Vagina (tissue), 2 donors: ENCODE measurements at regions not wholly inside any gene's neighbourhood (a gene's known extent, or its start where the extent isn't known, plus 50 kb on each side); places are given as distances from the start of the nearest gene placed in this dataset.

Experiments
- DNase-seq, 2 donors: peaks; one replicate each; pipeline ENCODE4 v3.0.0-alpha.2; 2017; ENCODE audit errors: extremely low spot score in 2 of 2
- H3K27ac ChIP-seq: fragments of 200-600 bp; sonication (generic); one replicate; pipeline ENCODE4 v1.5.1; 2019
- H3K27me3 ChIP-seq: fragments of 200-600 bp; sonication (generic); one replicate; pipeline ENCODE4 v1.5.1; 2019
- H3K36me3 ChIP-seq, 2 donors: fragments of 200-600 bp; sonication (generic); one replicate each; pipeline ENCODE4 v1.5.1; 2017 to 2019
- H3K4me1 ChIP-seq: fragments of 200-600 bp; sonication (generic); one replicate; pipeline ENCODE4 v1.5.1; 2019
- H3K4me3 ChIP-seq, 2 donors: fragments of 200-600 bp; sonication (generic); 1 replicate in 1 of 2; 2 replicates in 1 of 2; pipeline ENCODE4 v1.5.1; 2016 to 2019
- H3K9me3 ChIP-seq: fragments of 200-600 bp; sonication (generic); one replicate; pipeline ENCODE4 v1.5.1; 2019
- CTCF ChIP-seq, 3 experiments: fragments of 450-650 bp in 2 of 3; fragments of 200-600 bp in 1 of 3; sonication (generic) in 1 of 3; IDR thresholded peaks; one replicate each; pipeline ENCODE4 v1.5.1; 2017 to 2019; ENCODE audit warnings: antibody characterized with exemption in 3 of 3, mild to moderate bottlenecking in 2 of 3, moderate library complexity in 2 of 3
- POLR2A ChIP-seq, 2 donors: fragments of 450-650 bp; IDR thresholded peaks; one replicate each; pipeline ENCODE4 v1.6.1; 2017; ENCODE audit warnings: antibody characterized with exemption in 2 of 2, mild to moderate bottlenecking in 2 of 2, moderate library complexity in 2 of 2
- POLR2AphosphoS5 ChIP-seq, 2 donors: sonication (generic); formaldehyde crosslinking; IDR thresholded peaks; one replicate each; pipeline ENCODE4 v1.9.0; 2017; ENCODE audit warnings: antibody characterized with exemption in 2 of 2, mild to moderate bottlenecking in 2 of 2, low read depth in 1 of 2; ENCODE audit not compliant: insufficient read depth in 1 of 2
- intact Hi-C: fragments of 100-400 bp; cut with DNase I; formaldehyde crosslinking; loops from one replicate; pipeline ENCODE4 v1.15.1; 2023

- intact Hi-C loops = no loop called here
- no peak for TF ChIP-seq POLR2AphosphoS5 (IDR thresholded peaks at IDR 0.05; ENCODE audit: insufficient read depth in 1 of 2, low read depth in 1 of 2)
- Histone ChIP-seq H3K4me1 (no peaks in the 10 kb centered on the region), H3K27me3 (no peaks in the 10 kb centered on the region), H3K36me3 (no peaks in the 10 kb centered on the region), H3K27ac (no peak overlapping the region), H3K4me3 (no peak overlapping the region), H3K9me3 (no peaks in the 10 kb centered on the region)
- DNase-seq = no peak
These were observed 399.9 kb downstream of the GASK1B start for GRCh38 chr4:157772907-157773306.

- no peak for TF ChIP-seq CTCF (IDR thresholded peaks at IDR 0.05)
- no peak for TF ChIP-seq POLR2A (IDR thresholded peaks at IDR 0.05)
- TF ChIP-seq POLR2AphosphoS5 (IDR thresholded peaks at IDR 0.05; ENCODE audit: insufficient read depth in 1 of 2, low read depth in 1 of 2) = no peak
- Histone ChIP-seq H3K36me3 (no peaks in the 10 kb centered on the region), H3K4me3 (no peak overlapping the region), H3K4me1 (no peaks in the 10 kb centered on the region), H3K27ac (no peak overlapping the region), H3K9me3 (no peaks in the 10 kb centered on the region), H3K27me3 (no peaks in the 10 kb centered on the region)
- DNase-seq = no peak
- intact Hi-C loops = no loop called here
These were observed 404.4 kb downstream of the GASK1B start for GRCh38 chr4:157768419-157768818.

GRCh38 chr4:157763490-157763889, 409.3 kb downstream of the GASK1B start:
- no peak for TF ChIP-seq POLR2AphosphoS5 (IDR thresholded peaks at IDR 0.05; ENCODE audit: insufficient read depth in 1 of 2, low read depth in 1 of 2)
- TF ChIP-seq CTCF (IDR thresholded peaks at IDR 0.05) = no peak
- no peak for TF ChIP-seq POLR2A (IDR thresholded peaks at IDR 0.05)
- H3K27me3 ChIP-seq = no peaks in the 10 kb centered on the region
- no peak overlapping the region for H3K4me3 ChIP-seq
- H3K27ac ChIP-seq = no peak overlapping the region
- no peaks in the 10 kb centered on the region for H3K4me1 ChIP-seq
- DNase-seq = no peak
- H3K9me3 ChIP-seq = no peaks in the 10 kb centered on the region
- intact Hi-C loops = no loop called here
- no peaks in the 10 kb centered on the region for H3K36me3 ChIP-seq

- TF ChIP-seq POLR2AphosphoS5 (IDR thresholded peaks at IDR 0.05; ENCODE audit: insufficient read depth in 1 of 2, low read depth in 1 of 2) (no peak), POLR2A (IDR thresholded peaks at IDR 0.05) (no peak), CTCF (IDR thresholded peaks at IDR 0.05) (no peak)
- DNase-seq = no peak
- H3K36me3 ChIP-seq = no peaks in the 10 kb centered on the region
- no peak overlapping the region for H3K4me3 ChIP-seq
- H3K27me3 ChIP-seq = no peaks in the 10 kb centered on the region
- H3K4me1 ChIP-seq = no peaks in the 10 kb centered on the region
- intact Hi-C loops = no loop called here
- H3K9me3 ChIP-seq = no peaks in the 10 kb centered on the region
- H3K27ac ChIP-seq = no peak overlapping the region
These were observed 418.4 kb downstream of the GASK1B start for GRCh38 chr4:157754410-157754809.

- intact Hi-C loops = no loop called here
- no peak overlapping the region for H3K27ac ChIP-seq
- H3K9me3 ChIP-seq = no peaks in the 10 kb centered on the region
- H3K4me3 ChIP-seq = no peak overlapping the region
- no peaks in the 10 kb centered on the region for H3K36me3 ChIP-seq
- H3K27me3 ChIP-seq = no peaks in the 10 kb centered on the region
- DNase-seq = no peak
- H3K4me1 ChIP-seq = no peaks in the 10 kb centered on the region
- no peak for TF ChIP-seq POLR2A (IDR thresholded peaks at IDR 0.05)
- TF ChIP-seq CTCF (IDR thresholded peaks at IDR 0.05) = no peak
- TF ChIP-seq POLR2AphosphoS5 (IDR thresholded peaks at IDR 0.05; ENCODE audit: insufficient read depth in 1 of 2, low read depth in 1 of 2) = no peak
These were observed 421.2 kb downstream of the GASK1B start for GRCh38 chr4:157751631-157752030.

- no peak overlapping the region for H3K4me3 ChIP-seq
- no peaks in the 10 kb centered on the region for H3K9me3 ChIP-seq
- TF ChIP-seq CTCF (IDR thresholded peaks at IDR 0.05) (no peak), POLR2A (IDR thresholded peaks at IDR 0.05) (no peak), POLR2AphosphoS5 (IDR thresholded peaks at IDR 0.05; ENCODE audit: insufficient read depth in 1 of 2, low read depth in 1 of 2) (no peak)
- DNase-seq = no peak
- H3K27me3 ChIP-seq = no peaks in the 10 kb centered on the region
- no peak overlapping the region for H3K27ac ChIP-seq
- no peaks in the 10 kb centered on the region for H3K4me1 ChIP-seq
- intact Hi-C loops = no loop called here
- H3K36me3 ChIP-seq = no peaks in the 10 kb centered on the region
These were observed 431.2 kb downstream of the GASK1B start for GRCh38 chr4:157741642-157742041.
